H1 (cell line): ENCODE measurements at regions not wholly inside any gene's neighbourhood (a gene's known extent, or its start where the extent isn't known, plus 50 kb on each side); places are given as distances from the start of the nearest gene placed in this dataset.

ENCODE experiments used
- CREB1 ChIP-seq: IDR thresholded peaks from 2 replicates; pipeline ENCODE4 v1.6.1; 2012; ENCODE audit warnings: inconsistent platforms
- CTCF ChIP-seq, 3 experiments: IDR thresholded peaks; 1 replicate in 2 of 3; 2 replicates in 1 of 3; pipeline versions ENCODE4 v1.5.1 to v1.6.1; 2011; ENCODE audit warnings: low read length in 3 of 3, mild to moderate bottlenecking in 3 of 3, inconsistent platforms in 2 of 3, low read depth in 1 of 3, moderate library complexity in 1 of 3; ENCODE audit not compliant: insufficient read depth in 1 of 3; ENCODE audit errors: control extremely low read depth in 1 of 3
- EGR1 ChIP-seq: IDR thresholded peaks from 2 replicates; pipeline ENCODE4 v1.6.1; 2011; ENCODE audit warnings: low read depth, low read length, borderline replicate concordance
- GABPA ChIP-seq: IDR thresholded peaks from 2 replicates; pipeline ENCODE4 v1.6.1; 2011; ENCODE audit warnings: mild to moderate bottlenecking, low read length, moderate library complexity, borderline replicate concordance; ENCODE audit not compliant: insufficient read depth
- POLR2A ChIP-seq, 2 experiments: IDR thresholded peaks; 1 replicate in 1 of 2; 2 replicates in 1 of 2; pipeline ENCODE4 v1.6.1; 2011; ENCODE audit warnings: low read depth in 2 of 2, low read length in 2 of 2, mild to moderate bottlenecking in 2 of 2; ENCODE audit errors: control extremely low read depth in 1 of 2
- RAD21 ChIP-seq, 2 experiments: IDR thresholded peaks in 1 of 2; conservative IDR thresholded peaks in 1 of 2; 2 replicates each; pipeline ENCODE4 v1.6.1; 2011; ENCODE audit warnings: low read depth in 2 of 2, low read length in 2 of 2, improper control_type of control experiment in 1 of 2, inconsistent platforms in 1 of 2, mild to moderate bottlenecking in 1 of 2, moderate library complexity in 1 of 2
- RFX5 ChIP-seq: IDR thresholded peaks from 2 replicates; pipeline ENCODE4 v1.6.1; 2011; ENCODE audit warnings: low read depth, low read length, improper control_type of control experiment, borderline replicate concordance
- SAP30 ChIP-seq: fragments of 300-600 bp; sonication (generic); IDR thresholded peaks from 2 replicates; pipeline ENCODE4 v1.7.1; 2012; ENCODE audit warnings: low read length, moderate library complexity, mild to moderate bottlenecking, inconsistent platforms; ENCODE audit not compliant: insufficient read depth, insufficient replicate concordance

GRCh38 chr13:70849222-70849621, 741.0 kb upstream of the KLHL1 start (continued):
- TF ChIP-seq GABPA (no peak), RAD21 (IDR thresholded peaks at IDR 0.05 in 1 of 2, conservative IDR thresholded peaks at IDR 0.05 in 1 of 2; ENCODE audit: low read depth in 2 of 2, low read length in 2 of 2) (no peak), CTCF (IDR thresholded peaks at IDR 0.05; ENCODE audit: control extremely low read depth in 1 of 3, insufficient read depth in 1 of 3, low read depth in 1 of 3, low read length in 3 of 3) (no peak), SAP30 (no peak), POLR2A (IDR thresholded peaks at IDR 0.05; ENCODE audit: control extremely low read depth in 1 of 2, low read depth in 2 of 2, low read length in 2 of 2) (no peak), CREB1 (no peak), RFX5 (no peak), EGR1 (no peak)
